Bone marrow (tissue), 2 donors: ENCODE measurements at regions not wholly inside any gene's neighbourhood (a gene's known extent, or its start where the extent isn't known, plus 50 kb on each side); places are given as distances from the start of the nearest gene placed in this dataset.

Experiments used
- DNase-seq, 2 donors: peaks; one replicate each; lab custom pipeline; 2025; lab: John Stamatoyannopoulos, UW

GRCh38 chr11:122345586-122345985 lies 229.6 kb upstream of the BLID start:
- DNase-seq: no peak

GRCh38 chr11:122344215-122344614 lies 228.2 kb upstream of the BLID start:
- DNase-seq: no peak

- DNase-seq: no peak
These were observed 227.2 kb upstream of the BLID start for GRCh38 chr11:122343210-122343609.

- DNase-seq: no peak
These were observed 226.2 kb upstream of the BLID start for GRCh38 chr11:122342089-122342744.

GRCh38 chr11:122341477-122341876 lies 225.5 kb upstream of the BLID start:
- DNase-seq: no peak

- no peak for DNase-seq
These were observed 224.7 kb upstream of the BLID start for GRCh38 chr11:122340607-122341290.

- no peak for DNase-seq
These were observed 223.5 kb upstream of the BLID start for GRCh38 chr11:122339436-122340060.

GRCh38 chr11:122337704-122338103 lies 221.7 kb upstream of the BLID start:
- DNase-seq: no peak

- no peak for DNase-seq
These were observed 221.2 kb upstream of the BLID start for GRCh38 chr11:122337241-122337640.

- DNase-seq: no peak
These were observed 220.7 kb upstream of the BLID start for GRCh38 chr11:122336706-122337105.

- no peak for DNase-seq
These were observed 218.7 kb upstream of the BLID start for GRCh38 chr11:122334546-122335339.

- DNase-seq: no peak
These were observed 217.5 kb upstream of the BLID start for GRCh38 chr11:122333467-122333866.

GRCh38 chr11:122331079-122331478 lies 215.1 kb upstream of the BLID start:
- no peak for DNase-seq

- DNase-seq: no peak
These were observed 214.4 kb upstream of the BLID start for GRCh38 chr11:122330279-122330965.

GRCh38 chr11:122327528-122327927 lies 211.5 kb upstream of the BLID start:
- no peak for DNase-seq

- DNase-seq: no peak
These were observed 207.9 kb upstream of the BLID start for GRCh38 chr11:122323754-122324421.

GRCh38 chr11:122322329-122322728 lies 206.3 kb upstream of the BLID start:
- DNase-seq: no peak

GRCh38 chr11:122320671-122321070 lies 204.7 kb upstream of the BLID start:
- DNase-seq: no peak

GRCh38 chr11:122319691-122320620 lies 203.9 kb upstream of the BLID start:
- no peak for DNase-seq

GRCh38 chr11:122319085-122319484 lies 203.1 kb upstream of the BLID start:
- no peak for DNase-seq
